OCI-LY3 (cell line): ENCODE measurements at regions not wholly inside any gene's neighbourhood (a gene's known extent, or its start where the extent isn't known, plus 50 kb on each side); places are given as distances from the start of the nearest gene placed in this dataset.
A peak's percentile ranks its signal among the peaks of the same experiment; 100 is the strongest.

Experiments used
- H2AFZ ChIP-seq: fragments of 200-600, 300-600 bp; shearing (Covaris generic); 2 replicates; pipeline ENCODE4 v1.6.0; 2014; ENCODE audit warnings: antibody characterized with exemption, low read depth, low read length
- H3K27ac ChIP-seq: fragments of 200-600, 300-600 bp; sonication (generic); 2 replicates; pipeline ENCODE4 v1.5.1; 2014; ENCODE audit warnings: mild to moderate bottlenecking, low read length, moderate library complexity, mixed read lengths
- H3K27me3 ChIP-seq: fragments of 200-600, 300-600 bp; sonication (generic); 2 replicates; pipeline ENCODE4 v1.6.1; 2014; ENCODE audit warnings: low read depth, low read length, mixed read lengths
- H3K36me3 ChIP-seq: fragments of 200-600, 300-600 bp; sonication (generic); replicated peaks from 2 replicates; pipeline ENCODE3; 2014; ENCODE audit warnings: low read depth, low read length, mixed read lengths
- H3K4me1 ChIP-seq: fragments of 300-600, 200-600 bp; sonication (generic); 2 replicates; pipeline ENCODE4 v1.6.1; 2014; ENCODE audit warnings: low read length, mixed read lengths
- H3K4me2 ChIP-seq: fragments of 200-600, 300-600 bp; sonication (generic); 2 replicates; pipeline ENCODE4 v1.6.1; 2014; ENCODE audit warnings: low read length, mixed read lengths
- H3K4me3 ChIP-seq: fragments of 300-600, 200-600 bp; sonication (generic); 2 replicates; pipeline ENCODE4 v1.5.1; 2014; ENCODE audit warnings: antibody characterized with exemption, mild to moderate bottlenecking, low read length, moderate library complexity
- H3K79me2 ChIP-seq: fragments of 300-600, 200-600 bp; shearing (Covaris generic); 2 replicates; pipeline ENCODE4 v1.6.1; 2014; ENCODE audit warnings: mild to moderate bottlenecking, low read length, mixed read lengths
- H3K9ac ChIP-seq: fragments of 300-600, 200-600 bp; shearing (Covaris generic); 2 replicates; pipeline ENCODE4 v1.6.0; 2014; ENCODE audit warnings: mild to moderate bottlenecking, low read length, moderate library complexity
- H3K9me3 ChIP-seq: fragments of 200-600, 300-600 bp; shearing (Covaris generic); 2 replicates; pipeline ENCODE4 v1.6.1; 2014; ENCODE audit warnings: low read length, mixed read lengths; ENCODE audit not compliant: insufficient read depth
- H4K20me1 ChIP-seq: fragments of 200-600, 300-600 bp; sonication (generic); 2 replicates; pipeline ENCODE4 v1.6.1; 2016; ENCODE audit warnings: low read length, mixed read lengths; ENCODE audit not compliant: insufficient read depth
- CTCF ChIP-seq: fragments of 200-600, 300-600 bp; sonication (generic); IDR thresholded peaks from 2 replicates; pipeline ENCODE4 v1.5.1; 2014; ENCODE audit warnings: antibody characterized with exemption, low read length, low read depth
- EZH2phosphoT487 ChIP-seq: fragments of 200-600 bp; shearing (Covaris generic); IDR thresholded peaks from 2 replicates; pipeline ENCODE4 v1.6.1; 2018; ENCODE audit warnings: antibody characterized with exemption, mixed run types, low read depth

- Histone ChIP-seq H3K79me2 (no peaks in the 10 kb centered on the region), H3K9ac (no peak overlapping the region), H3K4me1 (no peaks in the 10 kb centered on the region), H3K4me2 (no peak overlapping the region), H3K9me3 (no peaks in the 10 kb centered on the region), H3K27me3 (no peaks in the 10 kb centered on the region; the same call in 1 of the 2 replicates), H3K36me3 (no peaks in the 10 kb centered on the region), H3K4me3 (no peak overlapping the region), H3K27ac (no peak overlapping the region), H4K20me1 (0 out of 2 replicates have a peak, but pooled peaks cover 2% of the 10 kb centered on the region), H2AFZ (no peak overlapping the region)
- no peak for TF ChIP-seq CTCF
- TF ChIP-seq EZH2phosphoT487: no peak
Observed at GRCh38 chr18:24877546-24877945, 417.1 kb downstream of the HRH4 start.

GRCh38 chr18:24878289-24878688, 417.9 kb downstream of the HRH4 start:
- Histone ChIP-seq H3K4me1 (no peaks in the 10 kb centered on the region), H3K27ac (no peak overlapping the region), H2AFZ (no peak overlapping the region), H3K79me2 (no peaks in the 10 kb centered on the region), H3K27me3 (no peaks in the 10 kb centered on the region; the same call in 1 of the 2 replicates), H3K36me3 (no peaks in the 10 kb centered on the region), H3K4me2 (no peak overlapping the region), H3K9me3 (no peaks in the 10 kb centered on the region), H4K20me1 (0 out of 2 replicates have a peak, but pooled peaks cover 2% of the 10 kb centered on the region), H3K4me3 (no peak overlapping the region), H3K9ac (no peak overlapping the region)
- TF ChIP-seq CTCF (peak; percentile 55), EZH2phosphoT487 (no peak)

- Histone ChIP-seq H3K79me2 (no peaks in the 10 kb centered on the region), H3K4me1 (no peaks in the 10 kb centered on the region), H2AFZ (no peak overlapping the region), H3K9ac (no peak overlapping the region), H3K36me3 (no peaks in the 10 kb centered on the region), H3K4me3 (no peak overlapping the region), H3K9me3 (no peaks in the 10 kb centered on the region), H3K27me3 (no peaks in the 10 kb centered on the region), H3K27ac (no peak overlapping the region), H4K20me1 (0 out of 2 replicates have a peak, but pooled peaks cover 2% of the 10 kb centered on the region), H3K4me2 (no peak overlapping the region)
- TF ChIP-seq CTCF (no peak), EZH2phosphoT487 (no peak)
Observed at GRCh38 chr18:24885276-24885675, 424.8 kb downstream of the HRH4 start.

- Histone ChIP-seq H3K4me1 (no peaks in the 10 kb centered on the region), H3K79me2 (no peaks in the 10 kb centered on the region), H3K9ac (no peak overlapping the region), H3K4me2 (no peak overlapping the region), H2AFZ (no peak overlapping the region), H3K36me3 (no peaks in the 10 kb centered on the region), H3K27me3 (no peaks in the 10 kb centered on the region), H3K4me3 (no peak overlapping the region), H4K20me1 (no peaks in the 10 kb centered on the region), H3K9me3 (no peaks in the 10 kb centered on the region), H3K27ac (no peak overlapping the region)
- TF ChIP-seq EZH2phosphoT487: no peak
- TF ChIP-seq CTCF: no peak
Observed at GRCh38 chr18:24894880-24895279, 434.4 kb downstream of the HRH4 start.
